SU-DHL-6 (cell line): ENCODE measurements at regions not wholly inside any gene's neighbourhood (a gene's known extent, or its start where the extent isn't known, plus 50 kb on each side); places are given as distances from the start of the nearest gene placed in this dataset.

ENCODE experiments used
- EZH2phosphoT487 ChIP-seq: fragments of 200-600 bp; sonication (generic), shearing (Covaris generic); conservative IDR thresholded peaks from 2 replicates; pipeline ENCODE4 v1.6.1; 2018; ENCODE audit warnings: mild to moderate bottlenecking, antibody characterized with exemption, low read length, moderate library complexity, mixed read lengths
- TF ChIP-seq, protein P1 (sequence below): fragments of 200-600 bp; sonication (generic); IDR thresholded peaks from one replicate; pipeline ENCODE4 v1.5.1; 2017; ENCODE audit warnings: antibody characterized with exemption, mild to moderate bottlenecking, low read length, moderate library complexity; ENCODE audit not compliant: insufficient read depth, poor library complexity, severe bottlenecking

DNA sequence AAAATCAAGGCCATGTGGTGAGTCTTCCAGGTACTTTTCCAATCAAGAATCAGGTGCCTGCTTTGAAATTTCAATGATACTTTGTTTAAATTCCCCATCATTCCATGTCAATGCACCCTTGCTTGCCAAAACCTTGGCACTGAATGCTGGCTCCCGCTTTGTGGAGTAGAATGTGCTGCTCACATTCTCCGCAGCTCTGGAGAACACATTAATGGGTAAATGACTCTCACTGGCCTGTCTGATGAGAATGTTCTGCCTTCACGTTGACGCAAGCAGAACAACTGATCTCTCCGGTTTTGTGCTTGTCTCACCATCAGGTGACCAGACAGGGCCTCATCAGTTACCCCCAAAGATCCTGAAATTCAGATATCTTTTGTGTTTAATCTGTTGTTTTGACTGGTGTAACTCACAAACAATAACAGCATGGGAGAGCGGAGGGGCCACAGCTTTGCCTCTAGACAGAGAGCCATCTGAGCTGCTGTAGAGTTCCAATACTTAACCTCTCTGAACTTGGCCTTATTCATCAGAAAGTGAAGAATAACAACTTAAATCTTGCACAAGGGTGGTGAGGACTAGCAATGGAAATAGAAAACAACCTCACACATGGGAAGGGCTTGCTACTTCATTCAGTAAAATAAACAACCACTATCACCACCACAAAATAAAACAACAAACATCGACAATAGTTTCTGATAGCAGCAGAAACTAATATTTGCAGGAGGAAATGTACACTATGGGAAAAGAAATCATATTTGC is 276.9 kb upstream of the IGFBP3 start:
- TF ChIP-seq, protein P1, sequence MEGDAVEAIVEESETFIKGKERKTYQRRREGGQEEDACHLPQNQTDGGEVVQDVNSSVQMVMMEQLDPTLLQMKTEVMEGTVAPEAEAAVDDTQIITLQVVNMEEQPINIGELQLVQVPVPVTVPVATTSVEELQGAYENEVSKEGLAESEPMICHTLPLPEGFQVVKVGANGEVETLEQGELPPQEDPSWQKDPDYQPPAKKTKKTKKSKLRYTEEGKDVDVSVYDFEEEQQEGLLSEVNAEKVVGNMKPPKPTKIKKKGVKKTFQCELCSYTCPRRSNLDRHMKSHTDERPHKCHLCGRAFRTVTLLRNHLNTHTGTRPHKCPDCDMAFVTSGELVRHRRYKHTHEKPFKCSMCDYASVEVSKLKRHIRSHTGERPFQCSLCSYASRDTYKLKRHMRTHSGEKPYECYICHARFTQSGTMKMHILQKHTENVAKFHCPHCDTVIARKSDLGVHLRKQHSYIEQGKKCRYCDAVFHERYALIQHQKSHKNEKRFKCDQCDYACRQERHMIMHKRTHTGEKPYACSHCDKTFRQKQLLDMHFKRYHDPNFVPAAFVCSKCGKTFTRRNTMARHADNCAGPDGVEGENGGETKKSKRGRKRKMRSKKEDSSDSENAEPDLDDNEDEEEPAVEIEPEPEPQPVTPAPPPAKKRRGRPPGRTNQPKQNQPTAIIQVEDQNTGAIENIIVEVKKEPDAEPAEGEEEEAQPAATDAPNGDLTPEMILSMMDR: no peak
- no peak for TF ChIP-seq EZH2phosphoT487
